ENCODE measurements at regions not wholly inside any gene's neighbourhood (a gene's known extent, or its start where the extent isn't known, plus 50 kb on each side); places are given as distances from the start of the nearest gene placed in this dataset.
A peak's percentile ranks its signal among the peaks of the same experiment; 100 is the strongest.

- no peak for DNase-seq
Measured at GRCh38 chr10:4569151-4569550, 256.9 kb upstream of the AKR1E2 start.

DNA sequence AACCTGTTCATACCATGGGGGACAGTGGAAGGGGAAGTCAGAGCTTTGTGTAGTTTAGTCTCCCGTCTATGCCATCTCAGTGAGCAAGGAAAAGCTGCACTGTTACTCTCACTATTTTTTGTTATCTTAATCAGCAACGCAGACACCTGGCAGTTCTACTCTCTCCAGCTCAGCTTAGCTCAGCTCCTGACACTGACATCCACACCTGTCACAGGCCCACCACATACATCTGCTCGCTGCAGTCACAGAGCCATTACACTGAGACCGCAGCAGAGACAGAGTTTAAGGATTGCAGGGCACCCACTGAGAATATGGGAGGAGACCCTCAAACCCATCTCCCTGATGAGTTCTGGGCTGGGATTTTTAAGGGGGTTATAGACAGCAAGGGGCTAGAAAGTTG is 257.3 kb upstream of the AKR1E2 start:
- DNase-seq = no peak

DNA sequence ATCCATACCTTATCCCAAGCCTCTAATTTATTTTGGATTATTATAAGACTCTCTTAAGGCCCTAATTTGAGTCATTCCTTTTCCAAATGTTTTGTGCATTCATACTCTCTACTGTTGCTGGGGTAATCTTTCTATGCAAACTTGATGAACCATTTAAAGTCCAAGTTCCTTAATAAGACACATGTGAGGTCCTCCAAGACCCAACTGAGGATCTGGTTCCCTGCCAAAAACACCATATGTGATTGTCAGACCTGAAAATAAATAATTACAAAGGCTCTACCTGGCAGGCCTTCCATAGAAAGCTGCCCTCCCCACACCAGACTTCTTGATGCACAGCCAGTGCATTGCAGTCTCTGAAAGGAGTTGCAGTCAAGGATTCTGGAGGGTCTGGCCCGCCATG is 257.9 kb upstream of the AKR1E2 start:
- no peak for DNase-seq

DNA sequence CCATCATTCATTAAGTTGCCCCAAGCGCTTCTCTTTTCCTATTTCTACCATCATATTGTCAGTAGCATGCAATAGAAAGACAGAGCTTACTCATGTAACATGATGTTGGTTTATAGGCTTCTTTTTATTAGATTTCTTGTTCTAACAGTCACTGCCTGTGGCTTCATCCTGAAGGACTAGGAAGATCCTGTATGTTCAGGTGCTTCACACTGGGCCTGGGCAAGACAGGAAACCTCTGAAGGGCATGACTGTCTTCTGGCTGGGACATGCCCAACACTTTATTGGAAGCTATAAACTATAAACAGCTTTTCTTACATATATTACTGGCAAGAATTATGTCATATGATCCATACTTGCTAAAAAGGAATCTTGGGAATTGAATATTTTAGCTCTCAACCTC is 258.4 kb upstream of the AKR1E2 start:
- DNase-seq = no peak

DNA sequence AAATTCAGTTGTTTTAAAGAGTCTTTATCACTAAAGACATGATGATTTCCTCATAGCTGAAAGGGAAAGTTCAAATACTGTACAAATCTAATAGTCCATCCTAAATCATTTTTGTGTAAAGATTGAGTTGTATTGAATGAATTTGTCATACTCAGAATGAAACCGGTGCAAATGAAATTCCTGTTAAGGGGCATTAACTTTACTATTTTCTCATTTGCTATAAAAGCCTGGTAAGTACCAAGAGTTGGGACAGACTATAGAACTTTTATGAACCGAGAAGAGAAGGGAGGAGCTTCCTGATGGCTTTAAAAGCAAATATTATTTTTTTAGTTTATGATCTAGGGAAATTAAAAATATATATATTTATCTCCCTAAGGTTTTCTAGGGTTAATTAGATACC is 260.0 kb upstream of the AKR1E2 start:
- DNase-seq = no peak

- no peak for DNase-seq
Measured at GRCh38 chr10:4561296-4561695, 264.7 kb upstream of the AKR1E2 start.

DNA sequence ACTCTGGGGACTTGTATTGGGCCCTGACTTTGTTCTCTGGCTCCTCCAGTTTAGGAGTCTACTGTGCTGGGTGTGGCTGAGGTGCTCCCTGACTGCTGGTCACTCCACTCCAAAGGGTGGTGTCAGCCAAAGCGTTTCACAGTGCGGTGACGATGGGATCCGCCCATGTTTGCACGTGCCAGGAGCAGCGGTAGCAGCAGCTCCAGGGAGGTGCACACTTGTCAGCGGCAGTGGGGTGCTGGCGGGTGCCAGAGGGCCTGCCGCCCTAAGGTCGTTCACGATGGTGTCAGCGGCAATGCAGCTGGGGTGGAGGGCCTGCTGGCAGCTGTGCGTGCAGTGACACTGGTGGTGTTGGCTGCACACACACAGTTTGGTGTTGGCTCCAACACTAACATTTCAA is 268.5 kb upstream of the AKR1E2 start:
- DNase-seq = no peak

GRCh38 chr10:4556527-4556926 is 269.5 kb upstream of the AKR1E2 start:
- DNase-seq = no peak

DNA sequence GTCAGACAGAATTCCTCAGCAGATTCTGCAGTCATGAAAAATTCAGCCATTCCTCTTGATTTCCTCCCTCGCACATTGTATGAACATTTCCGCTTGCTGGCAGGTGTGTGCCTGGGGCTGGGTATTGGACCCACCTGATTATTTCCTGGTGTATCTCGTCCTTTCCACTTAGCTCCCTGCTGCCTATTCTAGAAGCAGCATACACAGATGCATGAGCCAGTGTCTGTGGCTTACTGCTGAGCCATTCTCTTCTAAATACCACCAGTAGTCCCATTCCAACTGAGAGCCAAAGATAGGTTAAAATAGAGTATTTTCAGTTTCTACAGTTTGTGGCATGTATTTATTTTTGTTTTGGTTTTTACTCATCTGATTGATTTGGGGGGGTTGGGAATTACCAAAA is 270.1 kb upstream of the AKR1E2 start:
- no peak for DNase-seq

DNA sequence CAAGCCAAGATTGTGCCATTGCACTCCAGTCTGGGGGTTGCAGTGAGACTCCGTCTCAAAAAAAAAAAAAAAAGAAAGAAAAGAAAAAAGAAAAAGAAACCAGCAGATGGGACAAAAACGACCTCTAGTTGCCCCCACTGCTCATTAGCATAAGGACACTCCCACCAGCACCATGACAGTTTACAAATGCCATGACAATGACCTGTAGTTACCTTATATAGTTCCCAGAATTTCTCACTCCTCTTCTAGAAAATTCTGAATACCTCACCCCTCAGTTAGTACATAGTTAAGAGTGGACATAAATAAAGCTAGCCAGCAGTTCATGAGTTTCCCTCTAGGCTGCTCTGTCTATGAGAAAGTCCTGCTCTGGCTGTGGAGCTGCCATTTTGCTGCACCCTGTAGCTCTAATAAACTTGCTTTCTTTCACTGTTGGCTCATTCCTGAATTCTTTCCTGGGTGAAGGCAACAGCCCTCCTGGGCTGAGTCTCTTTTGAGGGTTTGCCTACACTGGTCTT is 276.8 kb upstream of the AKR1E2 start:
- DNase-seq = no peak

DNA sequence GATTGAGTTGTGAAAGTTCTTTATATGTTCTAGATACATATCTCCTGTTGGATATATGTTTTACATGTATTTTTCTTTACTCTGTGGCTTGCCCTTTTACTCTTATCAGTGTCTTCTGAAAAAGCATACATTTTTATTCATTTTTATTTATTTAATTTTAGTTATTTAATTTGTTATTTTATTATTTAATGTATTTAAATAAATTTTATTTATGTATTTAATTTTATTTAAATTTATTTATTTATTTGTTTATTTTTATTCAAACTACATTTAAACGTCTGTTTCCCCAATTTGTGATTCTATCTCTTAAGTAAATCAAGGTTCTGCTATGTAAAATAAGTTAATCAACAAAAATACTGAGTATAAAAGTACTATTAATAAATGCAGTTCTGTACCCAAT is 279.1 kb upstream of the AKR1E2 start:
- no peak for DNase-seq

- peak; percentile 69 for DNase-seq
Measured at GRCh38 chr10:4546500-4546899, 279.5 kb upstream of the AKR1E2 start.

DNA sequence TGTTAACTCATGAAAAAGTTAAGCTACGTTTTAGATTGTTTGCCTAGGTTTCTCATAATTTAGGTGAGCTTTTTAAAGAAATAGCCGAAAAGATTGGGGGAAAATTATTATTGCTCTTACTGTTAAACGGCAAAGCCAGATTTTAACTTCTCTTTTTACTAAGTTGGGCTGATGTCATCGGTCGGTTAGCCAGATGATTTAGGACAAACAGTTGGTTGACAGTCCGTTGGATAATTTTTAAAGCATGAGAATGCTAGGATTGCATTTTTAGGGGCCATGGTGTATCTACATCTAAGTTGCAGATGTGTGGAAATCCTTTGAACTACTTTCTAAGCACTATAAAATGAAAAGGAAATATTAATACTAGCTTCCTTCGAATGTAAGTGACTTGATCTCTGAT is 280.9 kb upstream of the AKR1E2 start:
- no peak for DNase-seq

DNA sequence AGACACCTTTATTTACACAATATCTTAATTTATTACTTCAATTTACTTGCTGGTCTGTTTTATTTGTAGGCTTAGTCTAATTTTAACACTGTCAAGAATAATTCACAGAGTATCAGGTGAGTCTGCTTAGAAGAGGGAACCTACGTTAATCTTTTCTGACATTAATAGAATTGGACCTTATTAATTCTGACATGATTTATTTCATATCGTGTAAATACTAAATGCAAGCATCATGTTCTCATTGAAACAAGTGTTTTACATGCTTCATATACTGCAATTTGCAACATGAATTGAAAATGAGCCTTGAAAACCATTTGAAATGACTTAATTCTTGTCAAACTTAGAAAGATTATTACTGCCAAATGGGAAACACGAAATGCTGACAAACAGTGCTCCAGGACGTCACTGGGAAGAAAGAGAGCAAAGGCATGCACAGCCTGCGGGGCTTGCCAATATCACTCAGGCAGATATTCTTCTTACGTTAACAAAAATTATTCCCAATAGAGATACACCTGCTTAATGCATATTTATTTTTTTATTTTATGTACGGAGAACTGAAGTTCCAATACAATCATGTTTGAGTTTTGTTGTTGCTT is 282.0 kb upstream of the AKR1E2 start:
- DNase-seq = no peak

DNA sequence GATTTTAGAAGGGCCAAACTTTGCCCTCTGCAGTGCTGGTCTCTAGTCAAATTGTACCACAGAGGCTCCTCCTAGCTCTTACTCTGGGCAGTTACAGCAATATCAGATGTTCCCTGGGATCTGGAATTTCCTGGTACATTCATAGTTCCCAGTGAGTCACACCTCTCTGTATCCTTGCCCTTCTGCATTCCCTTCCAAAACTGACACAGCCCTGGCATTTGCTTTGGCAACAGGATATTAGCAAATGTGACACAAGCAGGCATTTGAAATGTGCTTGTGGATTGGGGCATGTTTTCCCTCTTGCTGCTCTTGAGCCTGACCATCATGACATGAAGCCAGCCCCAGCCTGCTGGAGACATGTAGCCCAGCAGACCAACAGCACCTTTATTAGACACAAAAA is 284.7 kb upstream of the AKR1E2 start:
- no peak for DNase-seq

- no peak for DNase-seq
Measured at GRCh38 chr10:4538016-4538415, 288.0 kb upstream of the AKR1E2 start.

DNA sequence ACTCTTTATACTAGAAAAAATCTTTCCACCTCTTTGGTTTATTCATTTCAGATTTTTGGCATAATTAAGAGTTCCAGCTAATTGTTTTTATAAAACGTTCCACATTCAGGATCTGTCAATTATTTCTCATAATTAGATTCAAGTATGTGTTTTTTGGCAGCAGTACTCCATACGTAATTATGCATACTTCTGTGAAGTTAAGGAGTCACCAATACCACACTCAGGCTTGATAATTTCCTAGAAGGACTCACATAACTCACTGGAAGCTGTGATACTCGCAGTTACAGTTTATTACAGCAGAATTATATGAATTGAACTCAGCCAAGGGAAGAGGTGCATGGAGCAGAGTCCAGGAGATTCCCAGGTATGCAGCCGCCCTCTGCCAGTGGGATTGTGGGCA is 290.5 kb upstream of the AKR1E2 start:
- no peak for DNase-seq

- DNase-seq = no peak
Measured at GRCh38 chr10:4533621-4534020, 292.4 kb upstream of the AKR1E2 start.

- DNase-seq = no peak
Measured at GRCh38 chr10:4532976-4533375, 293.0 kb upstream of the AKR1E2 start.

GRCh38 chr10:4532467-4532866 is 293.5 kb upstream of the AKR1E2 start:
- no peak for DNase-seq

GRCh38 chr10:4532011-4532410 is 294.0 kb upstream of the AKR1E2 start:
- no peak for DNase-seq

- DNase-seq = no peak
Measured at GRCh38 chr10:4529266-4529665, 296.7 kb upstream of the AKR1E2 start.

- no peak for DNase-seq
Measured at GRCh38 chr10:4527281-4527970, 298.6 kb upstream of the AKR1E2 start.

DNA sequence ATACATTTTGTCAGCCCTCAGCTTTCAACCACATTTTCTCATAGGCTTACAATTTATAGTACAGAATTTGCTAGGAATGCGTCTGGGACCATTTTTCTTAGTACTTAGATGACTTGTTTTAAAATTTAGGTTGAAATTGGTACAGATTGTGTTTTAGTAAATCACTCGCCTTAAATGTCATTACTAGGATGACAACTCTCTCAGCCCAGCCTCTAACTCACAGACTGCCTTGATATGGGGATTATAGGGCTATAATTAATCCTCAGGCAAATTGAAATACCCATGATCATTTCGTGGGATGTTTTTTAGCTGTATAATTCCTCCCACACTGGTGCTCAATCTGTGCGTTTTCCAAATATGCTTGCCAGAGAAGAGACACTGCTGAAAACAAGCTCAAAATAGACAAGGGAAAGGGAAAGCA is 299.7 kb upstream of the AKR1E2 start:
- no peak for DNase-seq

DNA sequence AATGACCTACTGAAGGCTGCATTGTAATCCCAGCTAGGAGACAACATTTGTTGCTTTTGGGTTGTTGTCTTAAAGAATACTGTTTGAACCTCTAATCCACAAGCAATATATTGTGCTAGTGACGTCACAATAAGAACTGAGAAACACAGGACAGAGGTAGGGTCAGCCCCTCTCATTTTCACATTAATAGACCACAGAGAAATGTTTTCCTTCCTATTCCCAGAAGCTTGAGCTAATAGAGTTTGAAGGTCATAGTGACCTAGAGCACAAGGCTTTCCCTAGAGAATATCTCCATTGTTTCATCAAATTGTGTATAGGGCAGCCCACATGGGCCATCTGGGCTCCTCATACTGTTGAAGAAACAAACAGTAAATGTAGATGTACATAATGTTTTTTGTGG is 300.9 kb upstream of the AKR1E2 start:
- no peak for DNase-seq
